Left ventricle myocardium inferior (tissue), 1 donor: ENCODE measurements at regions not wholly inside any gene's neighbourhood (a gene's known extent, or its start where the extent isn't known, plus 50 kb on each side); places are given as distances from the start of the nearest gene placed in this dataset.

ENCODE experiments used
- DNase-seq: peaks from one replicate; pipeline ENCODE4 v3.0.0-alpha.2; 2020
- H3K27ac ChIP-seq: fragments of 200-600 bp; replicated peaks from 2 replicates; pipeline ENCODE4 v1.8.0; 2021
- H3K27me3 ChIP-seq: fragments of 200-600 bp; 2 replicates; pipeline ENCODE4 v1.8.0; 2021; ENCODE audit warnings: low read depth
- H3K36me3 ChIP-seq: fragments of 200-600 bp; 2 replicates; pipeline ENCODE4 v1.8.0; 2021
- H3K4me1 ChIP-seq: fragments of 200-600 bp; 2 replicates; pipeline ENCODE4 v1.8.0; 2021
- H3K4me3 ChIP-seq: fragments of 200-600 bp; 2 replicates; pipeline ENCODE4 v1.8.0; 2021; ENCODE audit warnings: mild to moderate bottlenecking, moderate library complexity
- H3K9me3 ChIP-seq: fragments of 200-600 bp; replicated peaks from 2 replicates; pipeline ENCODE4 v1.8.0; 2021
- CTCF ChIP-seq: fragments of 200-600 bp; IDR thresholded peaks from 2 replicates; pipeline ENCODE4 v1.8.0; 2021; ENCODE audit warnings: antibody characterized with exemption, mild to moderate bottlenecking, borderline replicate concordance
- intact Hi-C: fragments of 100-400 bp; cut with micrococcal nuclease; formaldehyde crosslinking; loops from one replicate; pipeline ENCODE4 v1.11.0; 2022
- donor health status: DM: no; HTN: yes; CAD: no; lungs with severe emphysema.

- no peak for TF ChIP-seq CTCF
- Histone ChIP-seq H3K27me3 (no peaks in the 10 kb centered on the region), H3K4me1 (peaks cover 39% of the 10 kb centered on the region), H3K27ac (peak overlapping the region; percentile 88), H3K9me3 (no peaks in the 10 kb centered on the region), H3K4me3 (no peak overlapping the region), H3K36me3 (no peaks in the 10 kb centered on the region)
- intact Hi-C loops, result no loop called here
- peak; percentile 66 for DNase-seq
Measured at GRCh38 chr10:43878386-43878785, 229.7 kb upstream of the ZNF32 start.

DNA sequence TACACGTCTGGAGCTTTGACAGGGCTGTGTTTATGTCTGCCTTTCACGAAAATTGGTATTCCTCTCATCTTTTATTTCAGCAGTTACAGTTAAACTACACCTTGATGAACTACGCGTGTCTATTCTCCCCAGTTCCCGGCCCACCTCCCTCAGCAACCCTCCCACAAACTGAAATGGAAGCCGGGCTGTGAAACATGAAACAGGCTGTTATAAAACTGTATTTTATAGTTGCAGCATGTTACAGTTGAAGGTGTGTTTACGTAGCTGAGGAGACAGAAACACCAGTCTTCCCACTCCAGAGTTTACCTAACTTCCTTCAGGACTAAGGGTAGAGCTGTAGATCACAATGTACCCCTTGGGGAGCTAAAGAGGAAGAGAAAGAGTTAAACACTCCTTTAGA, 228.3 kb upstream of the ZNF32 start:
- Histone ChIP-seq H3K36me3 (no peaks in the 10 kb centered on the region), H3K4me3 (no peak overlapping the region), H3K27ac (peak overlapping the region; percentile 88), H3K4me1 (peaks cover 40% of the 10 kb centered on the region), H3K9me3 (no peaks in the 10 kb centered on the region), H3K27me3 (no peaks in the 10 kb centered on the region)
- intact Hi-C loops, result no loop called here
- TF ChIP-seq CTCF, result no peak
- DNase-seq, result no peak

- H3K36me3 ChIP-seq, result no peaks in the 10 kb centered on the region
- intact Hi-C loops, result no loop called here
- TF ChIP-seq CTCF, result no peak
- H3K4me1 ChIP-seq, result peaks cover 47% of the 10 kb centered on the region
- DNase-seq, result no peak
- no peaks in the 10 kb centered on the region for H3K27me3 ChIP-seq
- H3K4me3 ChIP-seq, result no peak overlapping the region
- H3K9me3 ChIP-seq, result no peaks in the 10 kb centered on the region
- no peak overlapping the region for H3K27ac ChIP-seq
Measured at GRCh38 chr10:43874984-43875383, 226.3 kb upstream of the ZNF32 start.

DNA sequence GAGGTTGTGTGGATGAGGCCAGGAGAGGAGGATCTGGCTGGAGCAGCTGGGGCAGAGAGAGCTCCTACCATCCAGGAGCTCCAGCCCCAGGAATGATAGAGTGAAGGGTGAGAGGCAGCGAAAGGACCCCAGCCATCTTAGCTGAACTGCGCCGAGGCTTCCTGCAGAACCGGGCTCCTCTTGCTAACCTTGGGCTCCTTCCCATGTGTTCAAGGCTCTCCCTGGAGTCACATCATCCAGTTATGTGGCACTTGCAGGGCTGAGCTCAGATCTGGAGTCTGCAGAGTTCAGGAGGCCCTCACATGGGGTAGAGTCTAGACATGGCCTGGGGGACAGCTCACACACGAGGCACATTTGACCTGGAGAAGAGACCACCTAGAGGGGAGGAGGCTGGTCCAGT, 225.0 kb upstream of the ZNF32 start:
- Histone ChIP-seq H3K36me3 (no peaks in the 10 kb centered on the region), H3K27ac (no peak overlapping the region), H3K9me3 (no peaks in the 10 kb centered on the region), H3K27me3 (no peaks in the 10 kb centered on the region), H3K4me1 (peaks cover 47% of the 10 kb centered on the region), H3K4me3 (no peak overlapping the region)
- intact Hi-C loops, result no loop called here
- no peak for DNase-seq
- no peak for TF ChIP-seq CTCF

DNA sequence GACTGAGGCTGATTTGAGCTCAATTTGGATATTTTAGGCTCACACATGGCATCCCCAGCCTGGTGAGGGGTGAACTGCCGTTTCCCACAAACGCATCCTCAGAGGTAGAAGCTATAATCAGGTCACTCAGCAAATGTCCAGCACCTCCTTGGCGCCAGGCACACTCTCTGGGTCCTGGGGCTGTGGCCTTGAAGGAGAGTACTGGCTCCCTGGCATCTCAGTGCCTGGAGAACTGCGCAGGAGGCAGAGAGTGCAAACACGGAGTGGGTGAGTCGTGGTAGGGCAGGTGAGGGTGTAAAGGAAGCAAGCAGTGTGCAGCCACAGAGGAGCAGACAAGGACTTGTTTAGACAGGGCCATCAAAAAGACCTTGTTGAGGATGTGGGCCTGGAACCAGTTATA, 224.0 kb upstream of the ZNF32 start:
- no peak overlapping the region for H3K4me3 ChIP-seq
- H3K4me1 ChIP-seq, result peaks cover 47% of the 10 kb centered on the region
- H3K36me3 ChIP-seq, result no peaks in the 10 kb centered on the region
- no peaks in the 10 kb centered on the region for H3K27me3 ChIP-seq
- intact Hi-C loops, result no loop called here
- no peaks in the 10 kb centered on the region for H3K9me3 ChIP-seq
- no peak for TF ChIP-seq CTCF
- peak overlapping the region; percentile 84 for H3K27ac ChIP-seq
- no peak for DNase-seq

- DNase-seq, result no peak
- Histone ChIP-seq H3K4me3 (no peak overlapping the region), H3K9me3 (no peaks in the 10 kb centered on the region), H3K36me3 (no peaks in the 10 kb centered on the region), H3K4me1 (peaks cover 53% of the 10 kb centered on the region), H3K27me3 (no peaks in the 10 kb centered on the region), H3K27ac (peak overlapping the region; percentile 84)
- intact Hi-C loops, result no loop called here
- TF ChIP-seq CTCF, result no peak
Measured at GRCh38 chr10:43871545-43871944, 222.9 kb upstream of the ZNF32 start.
